ENCODE measurements at regions not wholly inside any gene's neighbourhood (a gene's known extent, or its start where the extent isn't known, plus 50 kb on each side); places are given as distances from the start of the nearest gene placed in this dataset.

GRCh38 chr21:25324666-25325065 is 282.6 kb downstream of the MRPL39 start:
- Mint-ChIP-seq H3K27me3 (no peaks in the 10 kb centered on the region), H3K27ac (no peak overlapping the region), H3K4me1 (ENCODE audit: low read depth) (no peaks in the 10 kb centered on the region), H3K9me3 (no peaks in the 10 kb centered on the region), H3K36me3 (no peaks in the 10 kb centered on the region), H3K4me3 (no peak overlapping the region)
- intact Hi-C loops (cut with micrococcal nuclease), result no loop called here
- DNase-seq, result no peak
- POLR2A ChIA-PET, result no interaction called here
- CTCF ChIA-PET, result no interaction called here

GRCh38 chr21:25323356-25323949 is 283.8 kb downstream of the MRPL39 start:
- Mint-ChIP-seq H3K9me3 (no peaks in the 10 kb centered on the region), H3K36me3 (no peaks in the 10 kb centered on the region), H3K4me1 (ENCODE audit: low read depth) (no peaks in the 10 kb centered on the region), H3K4me3 (no peak overlapping the region), H3K27me3 (no peaks in the 10 kb centered on the region), H3K27ac (no peak overlapping the region)
- DNase-seq, result no peak
- POLR2A ChIA-PET, result no interaction called here
- intact Hi-C loops (cut with micrococcal nuclease), result no loop called here
- CTCF ChIA-PET, result no interaction called here

GRCh38 chr21:25314247-25314646 is 293.0 kb downstream of the MRPL39 start:
- Mint-ChIP-seq H3K4me3 (no peak overlapping the region), H3K27me3 (no peaks in the 10 kb centered on the region), H3K9me3 (peaks cover 5% of the 10 kb centered on the region), H3K4me1 (ENCODE audit: low read depth) (no peaks in the 10 kb centered on the region), H3K36me3 (no peaks in the 10 kb centered on the region), H3K27ac (no peak overlapping the region)
- CTCF ChIA-PET, result interaction anchor here (0.6 to 1.3 kb wide), 3 partner anchors 31 to 72 kb away, joined by 3 to 6 read pairs (median 3); no protein-coding TSS in a partner anchor
- POLR2A ChIA-PET, result no interaction called here
- intact Hi-C loops (cut with micrococcal nuclease), result no loop called here
- no peak for DNase-seq

- Mint-ChIP-seq H3K9me3 (peaks cover 9% of the 10 kb centered on the region), H3K27ac (no peak overlapping the region), H3K4me1 (ENCODE audit: low read depth) (no peaks in the 10 kb centered on the region), H3K4me3 (no peak overlapping the region), H3K27me3 (no peaks in the 10 kb centered on the region), H3K36me3 (no peaks in the 10 kb centered on the region)
- no peak for DNase-seq
- intact Hi-C loops (cut with micrococcal nuclease), result no loop called here
- CTCF ChIA-PET, result interaction anchor here (0.6 to 1.3 kb wide), 2 partner anchors 30 to 72 kb away, joined by 3 to 6 read pairs; no protein-coding TSS in a partner anchor
- POLR2A ChIA-PET, result no interaction called here
Observed at GRCh38 chr21:25313829-25314228, 293.5 kb downstream of the MRPL39 start.

GRCh38 chr21:25307489-25307888 is 299.8 kb downstream of the MRPL39 start:
- intact Hi-C loops (cut with micrococcal nuclease), result no loop called here
- Mint-ChIP-seq H3K9me3 (peaks cover 10% of the 10 kb centered on the region), H3K4me1 (ENCODE audit: low read depth) (no peaks in the 10 kb centered on the region), H3K4me3 (no peak overlapping the region), H3K27me3 (peaks cover 1% of the 10 kb centered on the region), H3K36me3 (no peaks in the 10 kb centered on the region), H3K27ac (no peak overlapping the region)
- ChIA-PET CTCF (no interaction called here), POLR2A (no interaction called here)
- no peak for DNase-seq

- Mint-ChIP-seq H3K27ac (no peak overlapping the region), H3K4me3 (no peak overlapping the region), H3K9me3 (peaks cover 7% of the 10 kb centered on the region), H3K27me3 (peaks cover 1% of the 10 kb centered on the region), H3K4me1 (ENCODE audit: low read depth) (no peaks in the 10 kb centered on the region), H3K36me3 (no peaks in the 10 kb centered on the region)
- ChIA-PET CTCF (no interaction called here), POLR2A (no interaction called here)
- no peak for DNase-seq
- intact Hi-C loops (cut with micrococcal nuclease), result no loop called here
Observed at GRCh38 chr21:25304611-25305010, 302.7 kb downstream of the MRPL39 start.

GRCh38 chr21:25300632-25301031 is 306.6 kb downstream of the MRPL39 start:
- Mint-ChIP-seq H3K27ac (no peak overlapping the region), H3K4me1 (ENCODE audit: low read depth) (no peaks in the 10 kb centered on the region), H3K36me3 (no peaks in the 10 kb centered on the region), H3K27me3 (peaks cover under 1% of the 10 kb centered on the region), H3K9me3 (no peaks in the 10 kb centered on the region), H3K4me3 (no peak overlapping the region)
- CTCF ChIA-PET, result no interaction called here
- DNase-seq, result no peak
- POLR2A ChIA-PET, result no interaction called here
- intact Hi-C loops (cut with micrococcal nuclease), result no loop called here

GRCh38 chr21:25298512-25299491 is 308.5 kb downstream of the MRPL39 start:
- Mint-ChIP-seq H3K4me1 (ENCODE audit: low read depth) (no peaks in the 10 kb centered on the region), H3K27me3 (peaks cover 2% of the 10 kb centered on the region)

GRCh38 chr21:25297117-25297516 is 310.2 kb downstream of the MRPL39 start:
- intact Hi-C loops (cut with micrococcal nuclease), result no loop called here
- no peak overlapping the region for H3K4me3 Mint-ChIP-seq
- H3K9me3 Mint-ChIP-seq, result no peaks in the 10 kb centered on the region
- H3K36me3 Mint-ChIP-seq, result no peaks in the 10 kb centered on the region
- no peak overlapping the region for H3K27ac Mint-ChIP-seq
- no peaks in the 10 kb centered on the region for H3K4me1 Mint-ChIP-seq (ENCODE audit: low read depth)
- CTCF ChIA-PET, result no interaction called here
- POLR2A ChIA-PET, result no interaction called here
- H3K27me3 Mint-ChIP-seq, result peaks cover 2% of the 10 kb centered on the region
- no peak for DNase-seq

More at GRCh38 chr21:25298512-25299491, 308.5 kb downstream of the MRPL39 start:
- POLR2A ChIA-PET, result no interaction called here
- CTCF ChIA-PET, result no interaction called here
- no peak overlapping the region for H3K27ac Mint-ChIP-seq
- no peak overlapping the region for H3K4me3 Mint-ChIP-seq
- H3K9me3 Mint-ChIP-seq, result no peaks in the 10 kb centered on the region
- intact Hi-C loops (cut with micrococcal nuclease), result no loop called here
- no peak for DNase-seq
- no peaks in the 10 kb centered on the region for H3K36me3 Mint-ChIP-seq

- H3K27me3 Mint-ChIP-seq, result peaks cover 2% of the 10 kb centered on the region
- no peak overlapping the region for H3K4me3 Mint-ChIP-seq
- POLR2A ChIA-PET, result no interaction called here
- CTCF ChIA-PET, result interaction anchor here (1.1 kb wide), 1 partner anchor 13 kb away, joined by 4 read pairs; no protein-coding TSS in a partner anchor
- H3K4me1 Mint-ChIP-seq (ENCODE audit: low read depth), result no peaks in the 10 kb centered on the region
- no peak for DNase-seq
- H3K9me3 Mint-ChIP-seq, result no peaks in the 10 kb centered on the region
- no peaks in the 10 kb centered on the region for H3K36me3 Mint-ChIP-seq
- intact Hi-C loops (cut with micrococcal nuclease), result no loop called here
- H3K27ac Mint-ChIP-seq, result no peak overlapping the region
Observed at GRCh38 chr21:25296252-25296651, 311.0 kb downstream of the MRPL39 start.

GRCh38 chr21:25292396-25292795 is 314.9 kb downstream of the MRPL39 start:
- Mint-ChIP-seq H3K27ac (no peak overlapping the region), H3K9me3 (no peaks in the 10 kb centered on the region), H3K4me1 (ENCODE audit: low read depth) (no peaks in the 10 kb centered on the region), H3K27me3 (peaks cover 2% of the 10 kb centered on the region), H3K36me3 (no peaks in the 10 kb centered on the region), H3K4me3 (no peak overlapping the region)
- no peak for DNase-seq
- intact Hi-C loops (cut with micrococcal nuclease), result no loop called here
- POLR2A ChIA-PET, result no interaction called here
- CTCF ChIA-PET, result no interaction called here

GRCh38 chr21:25283720-25284119 is 323.6 kb downstream of the MRPL39 start:
- intact Hi-C loops (cut with micrococcal nuclease), result loop anchor here (2.0 kb wide), 1 partner anchor 103 kb away; no protein-coding TSS in a partner anchor
- Mint-ChIP-seq H3K4me3 (no peak overlapping the region), H3K4me1 (ENCODE audit: low read depth) (no peaks in the 10 kb centered on the region), H3K9me3 (no peaks in the 10 kb centered on the region), H3K27me3 (peaks cover 5% of the 10 kb centered on the region), H3K36me3 (no peaks in the 10 kb centered on the region), H3K27ac (no peak overlapping the region)
- POLR2A ChIA-PET, result no interaction called here
- CTCF ChIA-PET, result interaction anchor here (0.6 to 2.5 kb wide), 7 partner anchors 8 to 102 kb away, joined by 3 to 53 read pairs (median 3); no protein-coding TSS in a partner anchor
- DNase-seq, result no peak

Measured in activated CD4-positive, alpha-beta memory T cell treated with anti-CD3 and anti-CD28 coated beads for 36 hours (primary cell).